Keratinocyte (primary cell): ENCODE measurements at regions not wholly inside any gene's neighbourhood (a gene's known extent, or its start where the extent isn't known, plus 50 kb on each side); places are given as distances from the start of the nearest gene placed in this dataset.

Experiments
- CTCF ChIP-seq, 3 experiments: IDR thresholded peaks in 1 of 3; conservative IDR thresholded peaks in 1 of 3; optimal IDR thresholded peaks in 1 of 3; 2 replicates in 2 of 3; 3 replicates in 1 of 3; pipeline versions ENCODE3 to v1.5.1; 2011; ENCODE audit warnings: low read length in 3 of 3, mild to moderate bottlenecking in 3 of 3, moderate library complexity in 2 of 3, control low read depth in 1 of 3, inconsistent platforms in 1 of 3; ENCODE audit not compliant: insufficient read depth in 2 of 3; ENCODE audit errors: extremely low read depth in 1 of 3
- EZH2 ChIP-seq: IDR thresholded peaks from one replicate; pipeline ENCODE4 v1.6.1; 2012; ENCODE audit warnings: inconsistent platforms, mild to moderate bottlenecking, low read length, moderate library complexity

DNA sequence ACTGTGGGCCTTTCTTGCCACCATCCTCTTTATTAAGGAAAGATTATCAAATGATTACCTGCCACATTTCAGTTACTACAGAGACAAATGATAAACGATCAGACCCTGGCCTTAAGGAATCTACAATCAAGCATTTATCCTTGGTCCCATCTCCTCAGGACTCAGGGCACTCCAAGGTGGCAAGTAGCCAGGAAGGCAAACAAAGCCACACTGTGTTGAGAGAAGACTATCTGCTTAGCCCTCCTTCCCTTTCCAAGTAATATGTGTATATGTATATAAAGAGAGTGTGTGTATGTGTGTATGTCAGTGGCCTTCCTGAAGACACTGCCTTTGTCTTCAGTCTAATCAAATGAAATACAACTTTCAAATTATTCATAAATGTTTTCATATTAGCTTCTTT is 490.1 kb upstream of the ATP11B start:
- no peak for TF ChIP-seq CTCF (optimal IDR thresholded peaks at IDR 0.05 in 1 of 3, IDR thresholded peaks at IDR 0.05 in 1 of 3, conservative IDR thresholded peaks at IDR 0.05 in 1 of 3; ENCODE audit: extremely low read depth in 1 of 3, insufficient read depth in 2 of 3, low read length in 3 of 3)
- TF ChIP-seq EZH2: no peak
